ENCODE measurements at regions not wholly inside any gene's neighbourhood (a gene's known extent, or its start where the extent isn't known, plus 50 kb on each side); places are given as distances from the start of the nearest gene placed in this dataset.

- TF ChIP-seq CTCF (IDR thresholded peaks at IDR 0.05) (no peak), POLR2A (IDR thresholded peaks at IDR 0.05) (no peak)
Observed at GRCh38 chr2:71811726-71812125, 335.9 kb downstream of the CYP26B1 start.
